ENCODE measurements at regions not wholly inside any gene's neighbourhood (a gene's known extent, or its start where the extent isn't known, plus 50 kb on each side); places are given as distances from the start of the nearest gene placed in this dataset.

GRCh38 chr6:102944475-102944874 lies 1551.0 kb downstream of the GRIK2 start:
- TF ChIP-seq POLR2AphosphoS5 (IDR thresholded peaks at IDR 0.05; ENCODE audit: low read depth, low read length) = no peak
- TF ChIP-seq POLR2A (IDR thresholded peaks at IDR 0.05; ENCODE audit: low read depth, low read length) = no peak
- TF ChIP-seq TAF1 (IDR thresholded peaks at IDR 0.05; ENCODE audit: borderline replicate concordance, low read depth, low read length) = no peak

Measured in GM12892 (cell line).